HepG2 (cell line): ENCODE measurements at regions not wholly inside any gene's neighbourhood (a gene's known extent, or its start where the extent isn't known, plus 50 kb on each side); places are given as distances from the start of the nearest gene placed in this dataset.
A peak's percentile ranks its signal among the peaks of the same experiment; 100 is the strongest.

Experiments
- AGO1 ChIP-seq: fragments of 200-400 bp; formaldehyde crosslinking; IDR thresholded peaks from 2 replicates; pipeline ENCODE4 v1.6.1; 2017; ENCODE audit warnings: mild to moderate bottlenecking, low read depth, low read length, moderate library complexity; ENCODE audit not compliant: poor library complexity, severe bottlenecking
- ARHGAP35 ChIP-seq: sonication (generic); formaldehyde crosslinking; IDR thresholded peaks from 2 replicates; pipeline ENCODE4 v1.9.0; 2022; ENCODE audit warnings: mild to moderate bottlenecking, inconsistent platforms, moderate library complexity, missing genetic modification reagents, borderline replicate concordance
- CREB3 ChIP-seq: sonication (generic); formaldehyde crosslinking; IDR thresholded peaks from 2 replicates; pipeline ENCODE4 v1.5.0; 2020; ENCODE audit warnings: missing genetic modification reagents
- CSRNP2 ChIP-seq: sonication (generic); formaldehyde crosslinking; conservative IDR thresholded peaks from 2 replicates; pipeline ENCODE4 v1.8.0; 2022; ENCODE audit warnings: low read depth, missing genetic modification reagents
- HCFC1 ChIP-seq: fragments of 150-350 bp; IDR thresholded peaks from 2 replicates; pipeline ENCODE4 v1.6.1; 2014; ENCODE audit warnings: low read depth, low read length
- HIVEP1 ChIP-seq: sonication (generic); formaldehyde crosslinking; IDR thresholded peaks from 2 replicates; pipeline ENCODE4 v1.4.0; 2020; ENCODE audit warnings: mild to moderate bottlenecking, missing genetic modification reagents
- ISX ChIP-seq: sonication (generic); formaldehyde crosslinking; conservative IDR thresholded peaks from 2 replicates; pipeline ENCODE4 v1.5.0; 2020; ENCODE audit warnings: missing genetic modification reagents
- KLF12 ChIP-seq: sonication (generic); formaldehyde crosslinking; IDR thresholded peaks from 2 replicates; pipeline ENCODE4 v1.4.0; 2020; ENCODE audit warnings: missing genetic modification reagents, borderline replicate concordance
- NR2F1 ChIP-seq, 2 experiments: fragments of 450-650 bp in 1 of 2; formaldehyde crosslinking in 1 of 2; IDR thresholded peaks; 2 replicates each; pipeline versions ENCODE4 v1.5.0 to v1.6.1; 2016 to 2020; ENCODE audit warnings: mild to moderate bottlenecking in 1 of 2, missing compliant biosample characterization in 1 of 2, missing genetic modification reagents in 1 of 2, moderate library complexity in 1 of 2
- RAD51 ChIP-seq: fragments of 450-650 bp; IDR thresholded peaks from 2 replicates; pipeline ENCODE4 v1.6.1; 2016; ENCODE audit warnings: borderline replicate concordance
- SOX6 ChIP-seq, 2 experiments: fragments of 450-650 bp in 1 of 2; sonication (generic) in 1 of 2; formaldehyde crosslinking in 1 of 2; IDR thresholded peaks; 2 replicates each; pipeline versions ENCODE4 v1.4.0 to v1.6.1; 2017 to 2020; ENCODE audit warnings: antibody characterized with exemption in 1 of 2, mild to moderate bottlenecking in 1 of 2, missing genetic modification reagents in 1 of 2
- THAP11 ChIP-seq: IDR thresholded peaks from 2 replicates; pipeline ENCODE4 v1.6.1; 2016; ENCODE audit warnings: missing biosample characterization, missing genetic modification reagents
- ZFP37 ChIP-seq: sonication (generic); formaldehyde crosslinking; IDR thresholded peaks from 2 replicates; pipeline ENCODE4 v1.4.0; 2020; ENCODE audit warnings: missing genetic modification reagents, borderline replicate concordance
- ZHX2 ChIP-seq, 2 experiments: sonication (generic) in 1 of 2; formaldehyde crosslinking in 1 of 2; IDR thresholded peaks; 2 replicates each; pipeline versions ENCODE4 v1.6.1 to v1.9.0; 2014 to 2022; ENCODE audit warnings: antibody characterized with exemption in 1 of 2, borderline replicate concordance in 1 of 2, inconsistent platforms in 1 of 2, low read depth in 1 of 2, missing genetic modification reagents in 1 of 2
- ZNF224 ChIP-seq: sonication (generic); formaldehyde crosslinking; IDR thresholded peaks from 2 replicates; pipeline ENCODE4 v1.5.0; 2020; ENCODE audit warnings: mild to moderate bottlenecking, missing genetic modification reagents
- ZNF350 ChIP-seq: sonication (generic); formaldehyde crosslinking; IDR thresholded peaks from 2 replicates; pipeline ENCODE4 v1.4.0; 2020; ENCODE audit warnings: mild to moderate bottlenecking, low read depth, missing genetic modification reagents, borderline replicate concordance
- ZNF530 ChIP-seq: sonication (generic); formaldehyde crosslinking; IDR thresholded peaks from 2 replicates; pipeline ENCODE4 v1.5.0; 2020; ENCODE audit warnings: low read depth, mild to moderate bottlenecking, missing genetic modification reagents
- ZNF597 ChIP-seq: sonication (generic); formaldehyde crosslinking; IDR thresholded peaks from 2 replicates; pipeline ENCODE4 v1.5.0; 2020; ENCODE audit warnings: missing genetic modification reagents
- ZSCAN25 ChIP-seq: sonication (generic); formaldehyde crosslinking; IDR thresholded peaks from 2 replicates; pipeline ENCODE4 v1.8.0; 2022; ENCODE audit warnings: mild to moderate bottlenecking, missing genetic modification reagents

- TF ChIP-seq CSRNP2 (no peak), ZFP37 (CRISPR knock-in tag) (peak; percentile 68; the same call in 1 of the 2 replicates), RAD51 (no peak), HIVEP1 (peak; percentile 80), ISX (CRISPR knock-in tag) (no peak), AGO1 (no peak), THAP11 (CRISPR knock-in tag) (peak; percentile 75), HCFC1 (no peak), ZNF350 (CRISPR knock-in tag) (peak; percentile 97), CREB3 (CRISPR knock-in tag) (no peak), ZHX2 (IDR thresholded peaks at IDR 0.05; ENCODE audit: low read depth) (no peak), ZHX2 (CRISPR knock-in tag; IDR thresholded peaks at IDR 0.05; ENCODE audit: borderline replicate concordance) (no peak), ZNF224 (CRISPR knock-in tag) (0 out of 2 replicates have a peak, but pooled peaks have one; percentile 47), ZSCAN25 (peak; percentile 34; the same call in 1 of the 2 replicates), KLF12 (CRISPR knock-in tag) (no peak), ARHGAP35 (CRISPR knock-in tag) (peak; percentile 66; the same call in 1 of the 2 replicates), SOX6 (IDR thresholded peaks at IDR 0.05) (no peak), SOX6 (CRISPR knock-in tag; IDR thresholded peaks at IDR 0.05) (peak; percentile 98), ZNF597 (CRISPR knock-in tag) (no peak), NR2F1 (CRISPR knock-in tag; IDR thresholded peaks at IDR 0.05) (peak; percentile 63 to 71; a peak in 3 of 4 replicates), ZNF530 (CRISPR knock-in tag) (no peak)
These were observed 165.2 kb downstream of the SUCLG1 start (continued) for GRCh38 chr2:84293791-84294380.
